Osteoblast (primary cell): ENCODE measurements at regions not wholly inside any gene's neighbourhood (a gene's known extent, or its start where the extent isn't known, plus 50 kb on each side); places are given as distances from the start of the nearest gene placed in this dataset.

Source experiments
- DNase-seq: peaks from one replicate; pipeline ENCODE4 v3.0.0; 2011; ENCODE audit warnings: low spot score, mixed read lengths; ENCODE audit not compliant: insufficient read length; ENCODE audit errors: missing footprints
- H2AFZ ChIP-seq: 2 replicates; pipeline ENCODE4 v1.6.0; 2011; ENCODE audit warnings: mild to moderate bottlenecking, low read length
- H3K27ac ChIP-seq: 2 replicates; pipeline ENCODE4 v1.5.1; 2011; ENCODE audit warnings: mild to moderate bottlenecking, low read depth, low read length, moderate library complexity
- H3K27me3 ChIP-seq: 2 replicates; pipeline ENCODE4 v1.6.0; 2012; ENCODE audit warnings: mild to moderate bottlenecking, control low read depth, inconsistent platforms, low read length, moderate library complexity; ENCODE audit not compliant: insufficient read depth
- H3K36me3 ChIP-seq: 2 replicates; pipeline ENCODE4 v1.5.1; 2011; ENCODE audit warnings: mild to moderate bottlenecking, low read length, control low read depth, moderate library complexity; ENCODE audit not compliant: insufficient read depth
- H3K4me1 ChIP-seq: 2 replicates; pipeline ENCODE4 v1.5.1; 2011; ENCODE audit warnings: mild to moderate bottlenecking, low read length, control low read depth, moderate library complexity; ENCODE audit not compliant: insufficient read depth
- H3K4me2 ChIP-seq: 2 replicates; pipeline ENCODE4 v1.6.0; 2011; ENCODE audit warnings: mild to moderate bottlenecking, low read length; ENCODE audit not compliant: insufficient read depth
- H3K4me3 ChIP-seq: fragments of 200-600 bp; sonication (generic); 3 replicates; pipeline ENCODE4 v1.5.1; 2012; ENCODE audit warnings: mild to moderate bottlenecking, low read length, inconsistent platforms; ENCODE audit not compliant: insufficient read depth
- H3K79me2 ChIP-seq: 2 replicates; pipeline ENCODE4 v1.6.0; 2012; ENCODE audit warnings: mild to moderate bottlenecking, low read length, control low read depth, inconsistent platforms; ENCODE audit not compliant: insufficient read depth
- H3K9me3 ChIP-seq: 2 replicates; pipeline ENCODE4 v1.5.1; 2011; ENCODE audit warnings: low read depth, low read length, control low read depth
- H4K20me1 ChIP-seq: 2 replicates; pipeline ENCODE4 v1.6.0; 2012; ENCODE audit warnings: mild to moderate bottlenecking, low read length, control low read depth; ENCODE audit not compliant: insufficient read depth
- TF ChIP-seq, protein P1 (sequence below): IDR thresholded peaks from 2 replicates; pipeline ENCODE4 v1.5.1; 2011; ENCODE audit warnings: mild to moderate bottlenecking, low read depth, low read length, moderate library complexity; ENCODE audit errors: extremely low read depth

DNA sequence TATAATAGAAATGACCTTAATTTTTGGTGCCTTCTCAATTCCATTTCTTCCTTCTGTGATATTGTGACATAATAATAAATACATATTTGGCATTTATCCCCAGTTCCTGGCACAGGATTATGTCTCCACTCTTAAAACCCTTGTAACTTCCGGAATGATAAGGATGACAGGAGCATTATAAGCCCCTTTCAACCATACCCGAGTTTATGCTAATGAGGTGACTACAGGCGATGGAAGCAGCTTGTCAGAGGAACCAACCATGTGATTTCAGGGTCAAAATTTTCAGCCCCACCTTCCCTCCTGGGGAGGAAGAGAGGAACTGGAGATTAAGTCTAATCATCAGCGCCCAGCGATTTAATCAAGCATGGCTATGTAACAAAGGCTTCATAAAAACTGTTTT lies 528.5 kb upstream of the CRIM1 start:
- Histone ChIP-seq H3K4me3 (no peak overlapping the region), H4K20me1 (no peaks in the 10 kb centered on the region), H3K79me2 (no peaks in the 10 kb centered on the region), H3K27me3 (no peaks in the 10 kb centered on the region), H3K27ac (no peak overlapping the region), H3K36me3 (no peaks in the 10 kb centered on the region), H3K9me3 (no peaks in the 10 kb centered on the region), H3K4me1 (no peaks in the 10 kb centered on the region), H2AFZ (no peak overlapping the region), H3K4me2 (no peak overlapping the region)
- TF ChIP-seq, protein P1, sequence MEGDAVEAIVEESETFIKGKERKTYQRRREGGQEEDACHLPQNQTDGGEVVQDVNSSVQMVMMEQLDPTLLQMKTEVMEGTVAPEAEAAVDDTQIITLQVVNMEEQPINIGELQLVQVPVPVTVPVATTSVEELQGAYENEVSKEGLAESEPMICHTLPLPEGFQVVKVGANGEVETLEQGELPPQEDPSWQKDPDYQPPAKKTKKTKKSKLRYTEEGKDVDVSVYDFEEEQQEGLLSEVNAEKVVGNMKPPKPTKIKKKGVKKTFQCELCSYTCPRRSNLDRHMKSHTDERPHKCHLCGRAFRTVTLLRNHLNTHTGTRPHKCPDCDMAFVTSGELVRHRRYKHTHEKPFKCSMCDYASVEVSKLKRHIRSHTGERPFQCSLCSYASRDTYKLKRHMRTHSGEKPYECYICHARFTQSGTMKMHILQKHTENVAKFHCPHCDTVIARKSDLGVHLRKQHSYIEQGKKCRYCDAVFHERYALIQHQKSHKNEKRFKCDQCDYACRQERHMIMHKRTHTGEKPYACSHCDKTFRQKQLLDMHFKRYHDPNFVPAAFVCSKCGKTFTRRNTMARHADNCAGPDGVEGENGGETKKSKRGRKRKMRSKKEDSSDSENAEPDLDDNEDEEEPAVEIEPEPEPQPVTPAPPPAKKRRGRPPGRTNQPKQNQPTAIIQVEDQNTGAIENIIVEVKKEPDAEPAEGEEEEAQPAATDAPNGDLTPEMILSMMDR = no peak
- no peak for DNase-seq

DNA sequence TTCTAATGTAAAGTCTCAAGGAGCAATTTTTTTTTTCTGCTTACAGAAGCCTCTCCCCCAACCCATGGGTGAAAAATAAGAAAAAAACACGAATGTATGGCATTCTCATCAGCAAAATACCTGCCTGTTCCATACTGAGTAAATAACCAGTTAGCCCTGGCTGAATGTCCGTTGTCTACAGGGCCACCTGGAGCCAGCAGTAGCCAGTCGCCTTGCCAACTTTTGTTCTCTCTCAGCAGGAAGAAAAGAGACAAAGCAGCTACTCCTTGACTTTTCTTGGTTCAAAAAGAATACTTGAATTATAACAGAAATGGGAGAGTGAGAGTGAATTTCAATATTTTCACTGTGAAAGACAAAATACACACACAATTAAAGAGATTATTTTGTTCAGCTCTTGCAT lies 532.9 kb upstream of the CRIM1 start:
- DNase-seq = no peak
- Histone ChIP-seq H3K79me2 (no peaks in the 10 kb centered on the region), H3K27ac (no peak overlapping the region), H4K20me1 (no peaks in the 10 kb centered on the region), H3K9me3 (no peaks in the 10 kb centered on the region), H3K4me3 (no peak overlapping the region), H2AFZ (no peak overlapping the region), H3K36me3 (no peaks in the 10 kb centered on the region), H3K27me3 (no peaks in the 10 kb centered on the region), H3K4me1 (no peaks in the 10 kb centered on the region), H3K4me2 (no peak overlapping the region)
- TF ChIP-seq, protein P1 = no peak

DNA sequence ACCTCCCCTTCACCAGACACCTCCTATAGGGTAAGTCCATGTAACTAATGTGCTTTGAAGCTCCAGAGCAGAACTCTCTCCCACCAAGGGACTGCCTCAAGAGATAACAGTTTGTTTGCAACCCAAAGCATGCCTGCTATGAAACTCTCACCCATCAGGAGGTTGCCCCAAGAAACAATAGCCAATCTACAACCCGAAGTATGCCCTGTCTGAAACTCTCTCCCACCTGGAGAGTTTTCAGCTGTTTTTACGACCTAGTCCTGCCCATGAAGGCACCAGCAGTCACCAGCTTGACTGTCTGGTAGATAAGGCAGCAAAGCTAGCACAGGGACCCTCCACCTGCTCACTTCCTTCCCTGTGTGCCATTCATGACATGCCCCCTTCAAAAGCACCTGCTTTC lies 533.9 kb upstream of the CRIM1 start:
- Histone ChIP-seq H4K20me1 (no peaks in the 10 kb centered on the region), H3K4me3 (no peak overlapping the region), H3K4me1 (no peaks in the 10 kb centered on the region), H3K27ac (no peak overlapping the region), H3K36me3 (no peaks in the 10 kb centered on the region), H3K4me2 (no peak overlapping the region), H3K9me3 (no peaks in the 10 kb centered on the region), H3K79me2 (no peaks in the 10 kb centered on the region), H3K27me3 (no peaks in the 10 kb centered on the region), H2AFZ (no peak overlapping the region)
- TF ChIP-seq, protein P1 = no peak
- DNase-seq = no peak

DNA sequence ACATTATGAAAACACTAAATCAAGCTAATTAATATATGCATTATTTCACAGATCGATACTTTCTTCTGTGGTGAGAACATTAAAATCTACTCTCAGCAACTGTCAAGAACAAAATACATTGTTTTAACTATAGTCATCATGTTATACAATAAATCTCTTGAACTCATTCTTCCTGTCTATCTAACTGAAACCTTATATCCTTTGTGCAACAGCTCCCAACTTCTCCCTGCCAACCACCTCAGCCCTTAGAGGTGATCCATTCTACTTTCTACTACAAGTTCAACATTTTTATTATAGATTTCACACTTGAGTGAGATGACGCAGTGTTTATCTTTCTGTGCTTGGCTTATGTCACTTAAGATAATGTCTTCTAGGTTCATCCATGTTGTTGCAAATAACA lies 535.2 kb upstream of the CRIM1 start:
- H3K9me3 ChIP-seq = no peaks in the 10 kb centered on the region
- no peaks in the 10 kb centered on the region for H4K20me1 ChIP-seq
- DNase-seq = no peak
- no peaks in the 10 kb centered on the region for H3K79me2 ChIP-seq
- H2AFZ ChIP-seq = no peak overlapping the region
- H3K4me3 ChIP-seq = no peak overlapping the region
- H3K4me1 ChIP-seq = no peaks in the 10 kb centered on the region
- H3K4me2 ChIP-seq = no peak overlapping the region
- no peak overlapping the region for H3K27ac ChIP-seq
- H3K27me3 ChIP-seq = no peaks in the 10 kb centered on the region
- H3K36me3 ChIP-seq = no peaks in the 10 kb centered on the region
- TF ChIP-seq, protein P1 = no peak
